DOHH2 (cell line): ENCODE measurements at regions not wholly inside any gene's neighbourhood (a gene's known extent, or its start where the extent isn't known, plus 50 kb on each side); places are given as distances from the start of the nearest gene placed in this dataset.

ENCODE experiments used
- H3F3A ChIP-seq: fragments of 200-600 bp; sonication (generic), shearing (Covaris generic); 2 replicates; pipeline ENCODE4 v1.6.0; 2016; ENCODE audit warnings: antibody characterized with exemption, mild to moderate bottlenecking; ENCODE audit not compliant: control insufficient read depth, insufficient read depth
- H3K27ac ChIP-seq: fragments of 200-600 bp; sonication (generic); 2 replicates; pipeline ENCODE4 v1.5.1; 2014; ENCODE audit warnings: low read depth, mild to moderate bottlenecking, low read length, moderate library complexity
- H3K27me3 ChIP-seq: fragments of 200-600 bp; sonication (generic); 2 replicates; pipeline ENCODE4 v1.6.1; 2014; ENCODE audit warnings: mild to moderate bottlenecking, low read length, mixed read lengths; ENCODE audit not compliant: control insufficient read depth
- H3K36me3 ChIP-seq: fragments of 200-600 bp; sonication (generic); 2 replicates; pipeline ENCODE4 v1.6.1; 2014; ENCODE audit warnings: mild to moderate bottlenecking, low read length, moderate library complexity, mixed read lengths; ENCODE audit not compliant: control insufficient read depth
- H3K4me1 ChIP-seq: fragments of 200-600 bp; sonication (generic); 2 replicates; pipeline ENCODE4 v1.6.1; 2014; ENCODE audit warnings: mild to moderate bottlenecking, low read length, mixed read lengths; ENCODE audit not compliant: control insufficient read depth
- H3K4me2 ChIP-seq: fragments of 200-600 bp; sonication (generic); 2 replicates; pipeline ENCODE4 v1.6.0; 2014; ENCODE audit warnings: mild to moderate bottlenecking, low read length, moderate library complexity
- H3K4me3 ChIP-seq: fragments of 200-600 bp; sonication (generic); 2 replicates; pipeline ENCODE4 v1.5.1; 2014; ENCODE audit warnings: mild to moderate bottlenecking, low read length, mixed read lengths
- H3K79me2 ChIP-seq: fragments of 200-600 bp; sonication (generic); 2 replicates; pipeline ENCODE4 v1.6.1; 2014; ENCODE audit warnings: mild to moderate bottlenecking, low read length, mixed read lengths; ENCODE audit not compliant: control insufficient read depth
- H3K9me2 ChIP-seq: fragments of 200-600 bp; sonication (generic); replicated peaks from 2 replicates; pipeline ENCODE4 v1.6.1; 2014; ENCODE audit warnings: mild to moderate bottlenecking, low read length, mixed read lengths; ENCODE audit not compliant: control insufficient read depth
- H3K9me3 ChIP-seq: fragments of 200-600 bp; sonication (generic); 2 replicates; pipeline ENCODE4 v1.6.1; 2014; ENCODE audit warnings: antibody characterized with exemption, low read length, mixed read lengths; ENCODE audit not compliant: control insufficient read depth, insufficient read depth
- H4K20me1 ChIP-seq: fragments of 200-600 bp; sonication (generic); 2 replicates; pipeline ENCODE4 v1.6.0; 2014; ENCODE audit warnings: low read depth, mild to moderate bottlenecking, antibody characterized with exemption, low read length, moderate library complexity; ENCODE audit not compliant: control insufficient read depth, insufficient read depth
- CTCF ChIP-seq: fragments of 200-600 bp; sonication (generic); IDR thresholded peaks from one replicate; pipeline ENCODE4 v1.5.1; 2014; ENCODE audit warnings: antibody characterized with exemption, mild to moderate bottlenecking, low read depth, low read length; ENCODE audit not compliant: poor library complexity, severe bottlenecking
- EZH2phosphoT487 ChIP-seq: fragments of 200-600 bp; sonication (generic); IDR thresholded peaks from 2 replicates; pipeline ENCODE4 v1.6.1; 2017; ENCODE audit warnings: borderline replicate concordance, mild to moderate bottlenecking, antibody characterized with exemption, low read length, moderate library complexity, mixed read lengths

- Histone ChIP-seq H3K27ac (no peak overlapping the region), H3K4me3 (no peak overlapping the region), H3K4me2 (no peak overlapping the region), H3K4me1 (no peaks in the 10 kb centered on the region), H3K9me3 (no peaks in the 10 kb centered on the region), H3F3A (no peaks in the 10 kb centered on the region), H3K9me2 (no peaks in the 10 kb centered on the region), H4K20me1 (no peaks in the 10 kb centered on the region), H3K79me2 (no peaks in the 10 kb centered on the region), H3K27me3 (no peaks in the 10 kb centered on the region), H3K36me3 (no peaks in the 10 kb centered on the region)
- TF ChIP-seq CTCF (no peak), EZH2phosphoT487 (no peak)
Measured at GRCh38 chr22:27554841-27555456, 246.6 kb downstream of the MN1 start.

GRCh38 chr22:27556371-27556770 lies 245.2 kb downstream of the MN1 start:
- Histone ChIP-seq H3K9me2 (no peaks in the 10 kb centered on the region), H3K4me1 (no peaks in the 10 kb centered on the region), H3K9me3 (no peaks in the 10 kb centered on the region), H3F3A (no peaks in the 10 kb centered on the region), H3K4me2 (no peak overlapping the region), H3K27me3 (no peaks in the 10 kb centered on the region), H3K27ac (no peak overlapping the region), H3K36me3 (no peaks in the 10 kb centered on the region), H4K20me1 (no peaks in the 10 kb centered on the region), H3K79me2 (no peaks in the 10 kb centered on the region), H3K4me3 (no peak overlapping the region)
- TF ChIP-seq EZH2phosphoT487 (no peak), CTCF (no peak)

GRCh38 chr22:27557286-27558008 lies 244.1 kb downstream of the MN1 start:
- H3K36me3 ChIP-seq = no peaks in the 10 kb centered on the region
- H3K4me1 ChIP-seq = no peaks in the 10 kb centered on the region
- H3K4me3 ChIP-seq = no peak overlapping the region
- no peaks in the 10 kb centered on the region for H3K9me3 ChIP-seq
- no peak overlapping the region for H3K4me2 ChIP-seq
- H3K27ac ChIP-seq = no peak overlapping the region
- H3K9me2 ChIP-seq = no peaks in the 10 kb centered on the region
- H3K79me2 ChIP-seq = no peaks in the 10 kb centered on the region
- no peaks in the 10 kb centered on the region for H3F3A ChIP-seq
- H3K27me3 ChIP-seq = no peaks in the 10 kb centered on the region
- TF ChIP-seq EZH2phosphoT487 (no peak), CTCF (no peak)
- H4K20me1 ChIP-seq = no peaks in the 10 kb centered on the region
